HG03521 (cell line): ENCODE measurements at regions not wholly inside any gene's neighbourhood (a gene's known extent, or its start where the extent isn't known, plus 50 kb on each side); places are given as distances from the start of the nearest gene placed in this dataset.
"Not testable (repeated sequence)": the region's sequence is repeated elsewhere in the genome, so short reads cannot be mapped to it uniquely, and the experiment has no call there.

Source experiments
- ATAC-seq: cut with Tn5 transposase; IDR thresholded peaks from one replicate; pipeline ENCODE4 v1.9.1; 2021; ENCODE audit warnings: mild to moderate bottlenecking, moderate library complexity; ENCODE audit not compliant: unreplicated experiment

DNA sequence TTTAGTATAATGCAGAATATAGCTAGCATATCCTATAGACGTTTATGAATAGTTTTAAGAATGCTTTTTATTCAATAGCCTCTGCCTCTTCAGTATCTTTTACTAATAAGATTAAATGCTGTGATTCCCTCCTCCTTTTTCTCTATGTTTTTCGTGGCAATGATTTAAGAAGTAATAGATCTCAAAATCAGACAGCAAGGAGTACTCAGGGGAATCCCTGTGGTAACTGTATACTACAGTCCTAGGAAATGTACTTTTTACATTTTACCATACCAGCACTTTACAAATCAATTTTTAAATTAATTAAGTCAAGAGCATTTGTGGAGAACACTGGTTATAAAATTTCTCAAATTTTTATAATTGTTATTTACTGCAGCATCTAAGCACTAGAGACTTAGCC, 240.6 kb upstream of the CAND1 start:
- no peak for ATAC-seq

- ATAC-seq: no peak
Measured at GRCh38 chr12:67034110-67034879, 234.9 kb upstream of the CAND1 start.

DNA sequence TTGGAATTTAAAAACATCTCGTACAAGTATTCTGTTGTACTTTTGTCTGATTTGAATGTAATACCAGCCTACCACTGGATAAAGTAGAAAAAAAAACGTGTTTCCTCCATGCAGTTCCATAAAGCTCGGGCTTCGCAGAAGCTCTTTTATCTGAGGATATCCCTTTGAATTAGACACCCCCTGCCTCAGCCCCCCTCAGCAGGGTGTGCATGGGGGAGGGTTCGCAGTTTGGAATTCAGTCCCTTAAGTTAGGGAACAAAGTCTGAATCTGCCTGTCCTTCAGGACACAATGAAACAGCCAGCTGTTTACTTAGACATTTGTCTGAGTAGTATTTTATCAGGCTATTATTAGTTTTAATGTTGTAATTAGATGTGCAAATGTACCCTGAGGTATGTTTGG, 234.0 kb upstream of the CAND1 start:
- no peak for ATAC-seq

DNA sequence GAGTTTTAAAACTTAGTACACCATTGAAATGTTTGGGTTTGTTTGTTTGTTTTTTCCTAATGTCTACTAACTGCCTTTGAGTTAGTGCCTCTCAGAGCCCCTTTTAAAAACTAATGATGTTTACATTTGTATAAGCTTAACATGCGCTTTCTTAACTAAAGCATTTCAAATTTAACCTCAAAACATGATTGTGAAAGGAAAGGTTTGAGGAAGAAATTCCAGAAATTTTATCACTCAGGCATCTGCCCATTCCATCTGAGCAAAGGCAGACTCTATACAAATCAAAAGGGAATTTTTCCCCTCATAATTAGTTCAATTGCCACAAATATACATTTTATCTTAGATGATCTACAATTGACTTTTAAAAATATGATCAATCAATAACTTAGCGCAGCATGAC, 230.7 kb upstream of the CAND1 start:
- no peak for ATAC-seq

- ATAC-seq: no peak
Measured at GRCh38 chr12:67039995-67040860, 228.9 kb upstream of the CAND1 start.

DNA sequence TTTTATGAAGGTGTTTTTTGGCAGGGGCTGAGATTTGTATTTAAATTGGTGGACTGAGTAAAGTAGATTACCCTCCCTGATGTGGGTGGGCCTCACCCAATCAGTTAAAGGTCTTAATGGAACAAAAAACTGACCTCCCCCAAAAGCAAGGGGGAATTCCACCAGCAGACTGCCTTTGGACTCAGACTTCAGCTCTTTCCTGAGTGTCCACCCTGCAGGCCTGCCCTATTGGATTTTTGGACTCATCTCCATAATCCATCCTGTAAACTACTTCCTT, 228.4 kb upstream of the CAND1 start:
- ATAC-seq: no peak

DNA sequence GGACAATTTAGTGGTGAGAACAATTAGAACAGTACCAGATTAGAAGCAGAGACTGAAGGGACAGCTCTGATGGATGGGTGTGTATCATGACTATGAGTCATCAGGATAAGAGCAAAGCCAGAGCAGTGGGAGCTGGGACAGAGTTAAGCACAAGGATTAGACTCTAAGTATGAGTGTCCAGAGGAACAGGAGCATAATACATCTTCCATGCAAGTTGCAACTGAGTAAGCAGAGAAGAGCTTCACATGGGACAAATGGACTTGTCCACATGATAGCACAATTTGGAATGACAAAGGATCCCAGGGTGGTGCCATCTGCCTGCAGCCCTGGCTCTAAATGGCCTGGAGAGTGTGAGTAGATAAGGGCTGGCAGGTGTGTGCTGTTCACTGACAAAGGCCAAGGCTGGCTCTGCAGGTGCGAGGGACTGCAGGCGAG, 226.4 kb upstream of the CAND1 start:
- ATAC-seq: no peak

DNA sequence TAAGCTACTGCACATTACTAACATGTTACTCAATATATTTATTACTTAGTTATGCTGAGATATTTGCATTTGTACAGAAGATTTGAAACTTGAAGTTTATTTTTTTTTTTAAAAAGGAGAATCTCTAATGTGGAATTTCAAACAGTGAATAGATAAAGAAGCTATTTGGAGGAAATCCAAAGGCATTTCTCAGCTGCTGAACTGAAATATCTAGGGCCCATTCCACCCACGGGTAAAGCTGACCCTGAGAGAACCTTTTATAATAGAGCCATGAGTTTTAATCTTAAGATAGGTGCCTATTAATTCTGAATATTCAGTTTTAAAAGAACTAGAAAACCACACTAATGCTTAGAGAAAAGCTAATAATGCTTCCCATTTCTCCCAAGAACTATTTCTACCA, 225.4 kb upstream of the CAND1 start:
- ATAC-seq: no peak

GRCh38 chr12:67045650-67046049, 223.5 kb upstream of the CAND1 start:
- ATAC-seq: no peak

DNA sequence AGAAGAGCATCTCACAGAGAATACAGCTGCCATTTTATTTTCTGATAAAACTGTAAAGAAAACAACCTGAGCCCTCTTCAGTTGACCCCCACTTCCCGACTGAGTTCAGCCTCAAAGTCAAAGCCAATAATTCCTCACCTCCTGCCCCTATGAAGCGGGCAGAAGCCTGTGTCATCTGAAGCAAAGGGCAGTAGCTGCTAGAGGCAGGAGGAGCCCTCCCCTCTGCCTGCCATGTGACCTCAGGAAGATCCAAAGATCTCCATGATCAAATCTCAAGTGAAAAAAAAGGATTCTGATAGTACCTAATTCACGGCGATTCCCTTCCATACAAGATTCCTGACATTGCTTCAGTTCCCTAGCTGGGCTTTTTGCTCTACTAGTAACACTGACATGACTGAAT, 223.1 kb upstream of the CAND1 start:
- ATAC-seq: no peak

DNA sequence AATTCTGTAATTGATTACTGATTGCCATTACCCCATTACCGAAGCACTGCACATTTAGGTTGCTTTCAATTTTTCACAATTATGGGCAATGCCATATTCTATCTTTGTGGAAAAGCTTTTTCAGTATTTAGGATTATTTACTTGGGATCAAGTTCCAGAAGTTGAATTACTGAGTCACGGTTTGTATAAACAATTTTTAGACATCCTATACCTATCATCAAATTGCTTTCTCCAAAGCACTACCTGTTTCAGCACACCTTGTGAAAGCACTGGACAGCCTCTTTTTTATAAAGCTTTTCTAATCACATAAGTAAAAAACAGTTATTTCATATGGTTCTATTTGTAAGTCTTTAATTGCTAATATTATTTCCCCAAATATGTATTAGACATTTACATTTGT, 221.5 kb upstream of the CAND1 start:
- ATAC-seq: no peak

GRCh38 chr12:67048371-67048770, 220.8 kb upstream of the CAND1 start:
- no peak for ATAC-seq

DNA sequence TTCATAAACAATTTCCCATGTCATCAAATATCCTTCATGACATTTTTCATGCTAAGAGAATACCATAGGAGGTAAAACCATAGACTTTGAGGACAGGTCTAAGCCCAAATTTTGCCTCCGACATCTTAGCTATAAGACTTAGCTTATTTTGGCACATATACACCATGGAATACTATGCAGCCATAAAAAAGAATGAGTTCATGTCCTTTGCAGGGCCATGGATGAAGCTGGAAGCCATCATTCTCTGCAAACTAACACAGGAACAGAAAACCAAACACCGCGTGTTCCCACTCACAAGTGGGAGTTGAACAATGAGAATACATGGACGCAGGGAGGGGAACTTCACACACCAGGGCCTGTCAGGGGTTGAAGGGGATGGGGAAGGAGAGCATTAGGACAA, 220.0 kb upstream of the CAND1 start:
- not testable (repeated sequence) for ATAC-seq

DNA sequence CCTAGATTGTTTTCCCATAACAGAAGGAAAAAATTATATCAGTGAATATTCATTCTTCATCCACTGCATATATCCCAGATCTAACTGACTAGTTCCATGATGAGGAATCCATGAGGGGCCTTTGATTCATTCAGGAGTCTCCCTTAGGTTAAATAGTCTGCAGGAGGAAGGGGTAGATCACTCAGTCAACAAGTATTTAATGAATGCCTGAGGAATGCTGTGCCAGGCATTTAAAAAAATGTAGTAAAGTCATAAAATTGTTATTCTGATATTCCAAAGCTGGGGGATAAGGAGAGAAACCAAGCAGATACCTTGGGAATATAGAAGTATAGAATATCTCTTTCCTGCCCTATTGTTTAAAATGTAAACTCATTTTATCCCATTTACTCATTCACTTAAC, 216.2 kb upstream of the CAND1 start:
- no peak for ATAC-seq

DNA sequence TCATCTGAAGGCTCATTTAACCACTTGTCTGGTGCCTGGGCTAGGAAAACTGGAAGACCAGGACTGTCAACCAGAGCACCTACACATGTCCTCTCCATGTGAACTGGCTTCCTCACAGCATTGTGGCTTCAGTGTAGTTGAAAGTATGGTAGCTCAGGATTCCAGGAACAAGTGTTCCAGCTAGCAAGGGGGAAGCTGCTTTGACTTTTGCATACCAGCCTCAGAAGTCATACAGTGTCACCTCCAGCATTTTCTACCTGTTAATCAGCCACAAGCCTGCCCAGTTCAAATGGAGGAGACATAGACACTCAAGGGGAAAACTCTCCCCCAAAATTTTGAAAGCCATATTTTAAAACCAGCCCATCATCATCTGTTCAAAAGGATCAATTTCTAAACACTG, 212.8 kb upstream of the CAND1 start:
- ATAC-seq: no peak

GRCh38 chr12:67057072-67057471, 212.1 kb upstream of the CAND1 start:
- no peak for ATAC-seq

DNA sequence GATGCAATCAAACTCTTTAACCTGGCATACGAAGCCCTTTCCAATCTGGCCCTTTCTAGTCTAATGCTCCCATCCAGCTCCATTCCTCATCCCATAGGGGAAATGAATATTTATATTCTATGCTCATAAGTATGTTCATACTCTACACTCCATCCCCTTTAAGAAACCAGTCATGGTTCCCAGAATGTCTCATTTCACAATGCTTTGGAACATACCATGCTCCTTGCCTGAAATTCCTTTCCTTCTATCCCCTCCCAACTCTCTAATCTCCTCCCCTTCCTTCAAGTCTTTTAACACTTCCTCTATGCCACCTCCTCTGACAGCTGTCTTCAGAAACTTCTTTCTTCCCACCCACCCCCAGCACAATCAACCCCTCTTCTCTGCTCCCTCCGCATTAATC, 207.0 kb upstream of the CAND1 start:
- no peak for ATAC-seq

GRCh38 chr12:67067453-67068203, 201.5 kb upstream of the CAND1 start:
- ATAC-seq: no peak

DNA sequence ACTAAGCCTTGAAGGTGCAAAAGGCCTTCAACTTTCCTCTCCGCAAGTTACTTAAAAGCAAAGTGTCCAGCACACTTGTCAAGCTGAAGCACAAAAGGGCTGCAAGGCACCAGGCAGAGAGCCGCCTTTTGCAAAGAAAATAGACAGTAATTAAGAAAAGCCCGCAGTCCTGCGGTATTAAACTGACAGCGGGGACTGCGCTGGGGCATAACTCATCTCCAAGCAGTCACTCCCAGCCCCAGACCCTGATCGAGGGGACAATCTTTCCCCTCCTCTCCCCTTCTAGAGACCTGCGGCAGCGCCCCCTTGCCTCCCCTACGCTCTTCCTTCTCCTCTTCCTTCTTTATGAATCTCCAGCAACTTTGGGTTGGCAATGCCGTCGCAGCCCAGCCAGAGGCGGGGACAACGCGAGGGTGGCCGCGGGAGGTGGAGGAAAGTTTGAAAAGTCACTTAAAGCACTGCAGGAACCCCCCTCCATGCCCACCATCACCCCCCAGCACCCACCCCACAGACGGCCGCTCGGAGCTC, 200.9 kb upstream of the CAND1 start:
- no peak for ATAC-seq

- peak; percentile 60 for ATAC-seq
Measured at GRCh38 chr12:67068761-67069450, 200.3 kb upstream of the CAND1 start.
